ENCODE measurements at regions not wholly inside any gene's neighbourhood (a gene's known extent, or its start where the extent isn't known, plus 50 kb on each side); places are given as distances from the start of the nearest gene placed in this dataset.

- Histone ChIP-seq H3K9me2 (replicated peaks; ENCODE audit: insufficient read depth, low read length) (no peaks in the 10 kb centered on the region), H4K20me1 (ENCODE audit: insufficient read depth, low read depth, low read length) (no peaks in the 10 kb centered on the region), H3K4me1 (ENCODE audit: low read length) (no peaks in the 10 kb centered on the region), H3K27me3 (ENCODE audit: low read length) (no peaks in the 10 kb centered on the region), H3K4me2 (ENCODE audit: low read depth, low read length, poor library complexity, severe bottlenecking) (no peak overlapping the region), H3K27ac (ENCODE audit: low read length) (no peak overlapping the region), H3K9me3 (ENCODE audit: low read length) (no peaks in the 10 kb centered on the region), H3K36me3 (ENCODE audit: insufficient read depth, low read length) (no peaks in the 10 kb centered on the region), H3K79me2 (ENCODE audit: low read length) (no peaks in the 10 kb centered on the region), H3K9ac (ENCODE audit: low read length) (no peak overlapping the region), H3K4me3 (ENCODE audit: low read length) (no peak overlapping the region), H2AFZ (ENCODE audit: low read length) (no peak overlapping the region)
- DNase-seq: no peak
These were observed 131.2 kb downstream of the MPP7 start for GRCh38 chr10:28171468-28172222.

GRCh38 chr10:28169525-28169924 is 133.3 kb downstream of the MPP7 start:
- Histone ChIP-seq H2AFZ (ENCODE audit: low read length) (no peak overlapping the region), H3K9me2 (replicated peaks; ENCODE audit: insufficient read depth, low read length) (no peaks in the 10 kb centered on the region), H3K4me3 (ENCODE audit: low read length) (no peak overlapping the region), H3K4me1 (ENCODE audit: low read length) (no peaks in the 10 kb centered on the region), H3K9ac (ENCODE audit: low read length) (no peak overlapping the region), H3K79me2 (ENCODE audit: low read length) (no peaks in the 10 kb centered on the region), H3K27me3 (ENCODE audit: low read length) (no peaks in the 10 kb centered on the region), H3K36me3 (ENCODE audit: insufficient read depth, low read length) (no peaks in the 10 kb centered on the region), H3K9me3 (ENCODE audit: low read length) (no peaks in the 10 kb centered on the region), H3K27ac (ENCODE audit: low read length) (no peak overlapping the region), H4K20me1 (ENCODE audit: insufficient read depth, low read depth, low read length) (no peaks in the 10 kb centered on the region), H3K4me2 (ENCODE audit: low read depth, low read length, poor library complexity, severe bottlenecking) (no peak overlapping the region)
- no peak for DNase-seq

DNA sequence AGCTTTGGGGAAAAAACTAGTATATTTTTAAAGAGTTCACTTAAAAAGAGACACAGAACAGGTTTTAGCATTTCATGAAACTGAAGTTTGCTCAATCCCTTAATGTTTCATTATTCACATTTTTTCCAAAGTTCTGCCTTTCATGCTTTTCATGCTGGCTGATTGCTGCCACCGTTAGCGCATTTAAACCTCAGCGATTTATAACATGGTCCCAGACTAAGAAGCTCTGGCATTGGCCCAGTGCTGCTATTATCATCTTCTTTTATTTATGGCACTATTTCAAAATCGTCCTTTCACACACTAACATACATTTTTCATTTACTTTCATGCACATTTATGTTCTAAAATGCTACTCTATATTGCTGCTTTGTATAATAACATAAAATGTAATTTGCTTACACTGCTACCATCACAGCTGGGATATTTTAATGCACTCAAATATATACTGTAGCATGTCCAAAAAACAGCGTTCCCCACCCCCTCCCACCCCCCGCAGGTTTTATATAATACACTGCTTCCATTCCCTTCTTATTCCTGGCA is 141.9 kb downstream of the MPP7 start:
- H3K79me2 ChIP-seq (ENCODE audit: low read length): no peaks in the 10 kb centered on the region
- H3K9me2 ChIP-seq (replicated peaks; ENCODE audit: insufficient read depth, low read length): no peaks in the 10 kb centered on the region
- no peak overlapping the region for H3K4me3 ChIP-seq (ENCODE audit: low read length)
- DNase-seq: no peak
- H4K20me1 ChIP-seq (ENCODE audit: insufficient read depth, low read depth, low read length): no peaks in the 10 kb centered on the region
- no peak overlapping the region for H2AFZ ChIP-seq (ENCODE audit: low read length)
- H3K9me3 ChIP-seq (ENCODE audit: low read length): no peaks in the 10 kb centered on the region
- H3K36me3 ChIP-seq (ENCODE audit: insufficient read depth, low read length): no peaks in the 10 kb centered on the region
- H3K27me3 ChIP-seq (ENCODE audit: low read length): no peaks in the 10 kb centered on the region
- H3K9ac ChIP-seq (ENCODE audit: low read length): no peak overlapping the region
- H3K4me1 ChIP-seq (ENCODE audit: low read length): no peaks in the 10 kb centered on the region
- no peak overlapping the region for H3K4me2 ChIP-seq (ENCODE audit: low read depth, low read length, poor library complexity, severe bottlenecking)
- H3K27ac ChIP-seq (ENCODE audit: low read length): no peak overlapping the region

DNA sequence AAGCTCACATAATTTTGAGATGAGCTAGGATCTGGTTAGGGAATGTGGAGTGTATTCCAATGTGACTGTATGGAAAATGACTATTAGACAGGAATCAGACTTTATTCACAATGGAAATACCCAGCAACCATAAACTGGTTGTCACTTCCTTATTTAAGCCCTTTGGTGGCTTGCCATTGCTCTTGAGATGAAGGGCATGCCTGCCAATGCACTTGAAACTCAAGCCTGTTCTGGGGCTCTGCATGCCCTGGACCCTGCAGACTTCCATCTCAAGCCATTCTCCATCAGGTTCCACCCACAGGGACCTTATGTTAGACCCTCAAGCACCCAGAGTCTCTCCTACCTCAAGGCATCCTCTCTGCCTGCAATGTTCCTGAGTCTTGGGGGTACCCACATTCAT is 145.5 kb downstream of the MPP7 start:
- no peak overlapping the region for H3K27ac ChIP-seq (ENCODE audit: low read length)
- H3K36me3 ChIP-seq (ENCODE audit: insufficient read depth, low read length): no peaks in the 10 kb centered on the region
- H3K9ac ChIP-seq (ENCODE audit: low read length): no peak overlapping the region
- no peaks in the 10 kb centered on the region for H3K4me1 ChIP-seq (ENCODE audit: low read length)
- no peak overlapping the region for H2AFZ ChIP-seq (ENCODE audit: low read length)
- DNase-seq: no peak
- H3K27me3 ChIP-seq (ENCODE audit: low read length): no peaks in the 10 kb centered on the region
- H3K4me2 ChIP-seq (ENCODE audit: low read depth, low read length, poor library complexity, severe bottlenecking): no peak overlapping the region
- H3K9me3 ChIP-seq (ENCODE audit: low read length): no peaks in the 10 kb centered on the region
- no peaks in the 10 kb centered on the region for H3K79me2 ChIP-seq (ENCODE audit: low read length)
- H3K9me2 ChIP-seq (replicated peaks; ENCODE audit: insufficient read depth, low read length): no peaks in the 10 kb centered on the region
- no peak overlapping the region for H3K4me3 ChIP-seq (ENCODE audit: low read length)
- H4K20me1 ChIP-seq (ENCODE audit: insufficient read depth, low read depth, low read length): no peaks in the 10 kb centered on the region

GRCh38 chr10:28155726-28156125 is 147.1 kb downstream of the MPP7 start:
- no peaks in the 10 kb centered on the region for H3K27me3 ChIP-seq (ENCODE audit: low read length)
- DNase-seq: no peak

DNA sequence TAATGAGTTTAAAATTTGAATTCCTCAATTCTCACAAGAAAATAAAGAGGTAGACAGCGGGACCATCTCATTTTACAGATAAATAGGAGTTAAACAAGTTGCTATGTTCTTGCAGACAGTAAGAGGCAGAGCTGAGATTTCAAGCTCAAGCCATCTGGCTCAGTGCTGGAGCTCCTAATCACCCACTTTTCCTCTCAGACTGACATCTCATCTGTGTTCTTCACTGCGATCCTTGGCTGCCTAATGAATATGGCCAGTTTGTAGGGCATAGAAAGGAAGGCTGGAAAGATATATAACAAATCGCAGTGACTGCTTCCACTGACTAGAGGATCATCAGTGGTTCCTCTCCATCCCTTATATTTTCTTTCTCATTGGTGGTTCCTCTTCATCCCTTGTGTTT is 151.2 kb downstream of the MPP7 start:
- Histone ChIP-seq H3K27ac (ENCODE audit: low read length) (no peak overlapping the region), H3K4me3 (ENCODE audit: low read length) (no peak overlapping the region), H3K4me1 (ENCODE audit: low read length) (no peaks in the 10 kb centered on the region), H3K79me2 (ENCODE audit: low read length) (no peaks in the 10 kb centered on the region), H3K27me3 (ENCODE audit: low read length) (no peaks in the 10 kb centered on the region), H3K9me3 (ENCODE audit: low read length) (no peaks in the 10 kb centered on the region), H3K36me3 (ENCODE audit: insufficient read depth, low read length) (no peaks in the 10 kb centered on the region), H3K4me2 (ENCODE audit: low read depth, low read length, poor library complexity, severe bottlenecking) (no peak overlapping the region), H2AFZ (ENCODE audit: low read length) (no peak overlapping the region), H3K9ac (ENCODE audit: low read length) (no peak overlapping the region), H4K20me1 (ENCODE audit: insufficient read depth, low read depth, low read length) (no peaks in the 10 kb centered on the region), H3K9me2 (replicated peaks; ENCODE audit: insufficient read depth, low read length) (no peaks in the 10 kb centered on the region)
- no peak for DNase-seq

More at GRCh38 chr10:28155726-28156125, 147.1 kb downstream of the MPP7 start:
- no peaks in the 10 kb centered on the region for H3K4me1 ChIP-seq (ENCODE audit: low read length)
- no peak overlapping the region for H3K27ac ChIP-seq (ENCODE audit: low read length)
- H3K9me2 ChIP-seq (replicated peaks; ENCODE audit: insufficient read depth, low read length): no peaks in the 10 kb centered on the region
- no peak overlapping the region for H3K4me2 ChIP-seq (ENCODE audit: low read depth, low read length, poor library complexity, severe bottlenecking)
- H4K20me1 ChIP-seq (ENCODE audit: insufficient read depth, low read depth, low read length): no peaks in the 10 kb centered on the region
- H2AFZ ChIP-seq (ENCODE audit: low read length): no peak overlapping the region
- no peak overlapping the region for H3K9ac ChIP-seq (ENCODE audit: low read length)
- H3K4me3 ChIP-seq (ENCODE audit: low read length): no peak overlapping the region
- H3K9me3 ChIP-seq (ENCODE audit: low read length): no peaks in the 10 kb centered on the region
- no peaks in the 10 kb centered on the region for H3K79me2 ChIP-seq (ENCODE audit: low read length)
- H3K36me3 ChIP-seq (ENCODE audit: insufficient read depth, low read length): no peaks in the 10 kb centered on the region

GRCh38 chr10:28149746-28150145 is 150.9 kb upstream of the ODAD2 start:
- Histone ChIP-seq H3K4me1 (ENCODE audit: low read length) (no peaks in the 10 kb centered on the region), H2AFZ (ENCODE audit: low read length) (no peak overlapping the region), H3K9me2 (replicated peaks; ENCODE audit: insufficient read depth, low read length) (no peaks in the 10 kb centered on the region), H3K9me3 (ENCODE audit: low read length) (no peaks in the 10 kb centered on the region), H3K27me3 (ENCODE audit: low read length) (no peaks in the 10 kb centered on the region), H3K4me3 (ENCODE audit: low read length) (no peak overlapping the region), H3K4me2 (ENCODE audit: low read depth, low read length, poor library complexity, severe bottlenecking) (no peak overlapping the region), H3K9ac (ENCODE audit: low read length) (no peak overlapping the region), H4K20me1 (ENCODE audit: insufficient read depth, low read depth, low read length) (no peaks in the 10 kb centered on the region), H3K36me3 (ENCODE audit: insufficient read depth, low read length) (no peaks in the 10 kb centered on the region), H3K27ac (ENCODE audit: low read length) (no peak overlapping the region), H3K79me2 (ENCODE audit: low read length) (no peaks in the 10 kb centered on the region)
- DNase-seq: no peak

GRCh38 chr10:28147706-28148105 is 148.8 kb upstream of the ODAD2 start:
- Histone ChIP-seq H3K4me3 (ENCODE audit: low read length) (no peak overlapping the region), H3K27ac (ENCODE audit: low read length) (no peak overlapping the region), H2AFZ (ENCODE audit: low read length) (no peak overlapping the region), H3K9me3 (ENCODE audit: low read length) (no peaks in the 10 kb centered on the region), H3K4me2 (ENCODE audit: low read depth, low read length, poor library complexity, severe bottlenecking) (no peak overlapping the region), H3K79me2 (ENCODE audit: low read length) (no peaks in the 10 kb centered on the region), H3K4me1 (ENCODE audit: low read length) (no peaks in the 10 kb centered on the region), H4K20me1 (ENCODE audit: insufficient read depth, low read depth, low read length) (no peaks in the 10 kb centered on the region), H3K36me3 (ENCODE audit: insufficient read depth, low read length) (no peaks in the 10 kb centered on the region), H3K9ac (ENCODE audit: low read length) (no peak overlapping the region), H3K27me3 (ENCODE audit: low read length) (no peaks in the 10 kb centered on the region), H3K9me2 (replicated peaks; ENCODE audit: insufficient read depth, low read length) (no peaks in the 10 kb centered on the region)
- DNase-seq: no peak
